Lower leg skin (tissue), 4 donors: ENCODE measurements at regions not wholly inside any gene's neighbourhood (a gene's known extent, or its start where the extent isn't known, plus 50 kb on each side); places are given as distances from the start of the nearest gene placed in this dataset.

ENCODE experiments used
- DNase-seq, 2 donors: peaks; one replicate each; pipeline ENCODE4 v3.0.0-alpha.2; 2019; ENCODE audit warnings: low spot score in 2 of 2
- H3K4me3 ChIP-seq: fragments of 200-600 bp; sonication (generic); 2 replicates; pipeline ENCODE4 v1.5.1; 2017; ENCODE audit warnings: mild to moderate bottlenecking, low read depth; ENCODE audit not compliant: poor library complexity, severe bottlenecking
- CTCF ChIP-seq, 3 donors: fragments of 450-650 bp; IDR thresholded peaks; one replicate each; pipeline ENCODE4 v1.5.1; 2016; ENCODE audit warnings: antibody characterized with exemption in 3 of 3, mild to moderate bottlenecking in 3 of 3, moderate library complexity in 2 of 3
- POLR2A ChIP-seq, 2 donors: fragments of 450-650 bp; IDR thresholded peaks; one replicate each; pipeline ENCODE4 v1.6.1; 2016 to 2017; ENCODE audit warnings: antibody characterized with exemption in 2 of 2, mild to moderate bottlenecking in 1 of 2, moderate library complexity in 1 of 2
- WGBS, 2 donors: methylation state at CpG; one replicate each; pipeline ENCODE4 v1.1.5; 2018; 5-methylcytosine and 5-hydroxymethylcytosine counted together
- intact Hi-C: fragments of 100-400 bp; cut with DNase I; formaldehyde crosslinking; loops from one replicate; pipeline ENCODE4 v1.15.0; 2023; ENCODE audit warnings: low total_unique reads

GRCh38 chr18:24979235-24979634 is 372.7 kb downstream of the ZNF521 start:
- TF ChIP-seq CTCF (IDR thresholded peaks at IDR 0.05) (no peak), POLR2A (IDR thresholded peaks at IDR 0.05) (no peak)
- DNase-seq = no peak
- intact Hi-C loops = loop anchor here (5.0 kb wide), 1 partner anchor 1888 kb away; the partner anchor contains the start of gene AQP4
- 77 to 82% methylated on average over 4 of the region's 4 CpGs for WGBS, 2 donors
- no peak overlapping the region for H3K4me3 ChIP-seq

DNA sequence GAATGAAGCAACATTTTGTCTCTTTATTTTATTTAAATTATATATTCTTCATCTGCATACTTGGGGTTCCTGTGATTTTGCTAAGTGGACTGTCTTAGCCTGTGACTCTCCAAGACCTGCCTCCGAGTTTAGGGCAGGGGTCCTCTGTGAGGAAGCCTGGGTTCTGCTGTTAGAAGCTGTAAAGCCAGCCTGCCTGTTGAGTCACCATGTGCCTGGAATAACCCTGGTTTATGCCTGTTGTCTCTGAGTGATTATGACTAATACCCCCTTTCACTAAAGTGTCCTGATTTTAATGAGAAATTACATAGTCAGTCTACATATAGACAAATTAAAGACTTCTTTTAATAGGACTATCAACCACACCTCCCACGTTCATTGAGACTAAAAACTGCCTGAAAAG is 369.1 kb downstream of the ZNF521 start:
- no peak for DNase-seq
- intact Hi-C loops = no loop called here
- WGBS, 2 donors = 88 to 92% methylated on average over 2 of the region's 2 CpGs

DNA sequence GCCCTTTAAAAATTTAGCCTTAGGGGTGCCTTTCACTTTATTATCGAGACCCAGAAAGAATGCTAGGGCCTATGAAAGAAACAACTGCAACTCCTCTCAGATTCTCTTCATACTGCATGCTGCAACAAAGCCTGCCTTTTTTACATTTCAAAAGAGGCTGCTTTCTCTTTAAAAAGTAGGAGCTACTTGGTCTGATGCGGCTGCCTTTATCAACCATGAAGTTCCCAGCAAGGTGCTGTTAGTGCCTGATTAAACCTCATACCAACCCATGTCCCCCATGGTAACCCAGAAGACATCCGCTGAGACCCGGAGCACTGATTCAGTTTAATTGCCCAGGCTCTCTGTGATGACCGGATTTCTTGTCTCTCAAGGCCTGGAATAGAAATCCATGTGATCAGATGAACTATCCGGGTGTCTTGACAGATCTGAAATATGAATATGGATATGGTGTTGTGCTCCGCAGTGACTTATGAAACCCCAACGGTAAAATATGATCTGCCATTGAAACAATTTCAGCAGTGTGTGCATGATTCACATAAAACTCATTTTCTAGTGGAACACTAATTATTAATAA is 368.3 kb downstream of the ZNF521 start:
- intact Hi-C loops = no loop called here
- H3K4me3 ChIP-seq = no peak overlapping the region
- TF ChIP-seq POLR2A (IDR thresholded peaks at IDR 0.05) (no peak), CTCF (IDR thresholded peaks at IDR 0.05) (no peak)
- no peak for DNase-seq
- WGBS, 2 donors = 83 to 87% methylated on average over 8 of the region's 8 CpGs

More for the DNA sequence above, 369.1 kb downstream of the ZNF521 start:
- H3K4me3 ChIP-seq = no peak overlapping the region
- TF ChIP-seq POLR2A (IDR thresholded peaks at IDR 0.05) (no peak), CTCF (IDR thresholded peaks at IDR 0.05) (no peak)

DNA sequence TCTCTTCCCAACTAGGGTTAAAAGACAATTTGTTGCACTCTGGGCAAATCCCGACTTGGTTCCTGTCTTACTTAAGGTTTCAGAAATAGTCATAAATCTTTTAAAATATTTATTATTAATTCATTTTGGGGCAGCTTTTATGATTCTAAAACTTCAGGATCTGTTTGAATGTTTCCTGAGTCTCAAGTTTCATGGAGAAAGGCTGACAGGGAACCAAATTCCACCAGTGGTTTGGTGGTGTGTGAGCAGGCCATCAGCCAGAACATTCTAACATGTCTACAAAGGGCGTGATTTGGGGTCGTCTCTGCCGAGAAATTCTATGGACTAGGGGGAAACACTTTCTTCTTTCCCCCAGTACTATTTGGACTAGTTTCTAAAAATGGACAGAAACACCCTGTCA is 366.4 kb downstream of the ZNF521 start:
- 61% methylated on average over 4 of the region's 4 CpGs for WGBS, 2 donors
- TF ChIP-seq POLR2A (IDR thresholded peaks at IDR 0.05) (no peak), CTCF (IDR thresholded peaks at IDR 0.05) (no peak)
- no peak for DNase-seq
- intact Hi-C loops = no loop called here
- H3K4me3 ChIP-seq = no peak overlapping the region

- no peak overlapping the region for H3K4me3 ChIP-seq
- TF ChIP-seq CTCF (IDR thresholded peaks at IDR 0.05) (no peak), POLR2A (IDR thresholded peaks at IDR 0.05) (no peak)
- WGBS, 2 donors = 39 to 42% methylated on average over 6 of the region's 6 CpGs
- no peak for DNase-seq
- intact Hi-C loops = no loop called here
These were observed 365.2 kb downstream of the ZNF521 start for GRCh38 chr18:24986666-24987302.
